ENCODE measurements at regions not wholly inside any gene's neighbourhood (a gene's known extent, or its start where the extent isn't known, plus 50 kb on each side); places are given as distances from the start of the nearest gene placed in this dataset.

DNA sequence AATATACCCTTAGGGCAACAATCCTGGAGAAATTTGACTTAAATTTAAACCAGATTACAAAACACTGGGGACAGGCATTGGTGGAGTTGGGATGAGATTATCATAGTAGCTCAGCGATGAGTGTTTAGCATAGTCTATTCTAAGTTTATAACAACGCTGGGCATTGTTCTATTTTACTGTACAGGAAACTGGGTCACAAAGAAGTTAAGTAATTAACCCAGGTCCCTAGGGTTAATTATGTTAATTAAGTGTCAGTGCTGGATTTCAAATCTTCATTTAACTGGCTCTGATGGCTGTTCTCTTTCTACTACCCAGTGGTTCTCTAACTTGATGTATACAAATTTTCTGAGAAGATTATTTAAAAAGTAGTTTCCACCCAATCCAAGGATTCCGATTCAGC is 388.9 kb downstream of the KCNRG start:
- Histone ChIP-seq H3K27me3 (no peaks in the 10 kb centered on the region), H3K4me3 (no peak overlapping the region), H3K36me3 (no peaks in the 10 kb centered on the region), H3K9me3 (no peaks in the 10 kb centered on the region), H3K4me1 (no peaks in the 10 kb centered on the region), H3K27ac (no peak overlapping the region)
- DNase-seq (no peak), ATAC-seq (no peak)
- WGBS (ENCODE audit: insufficient coverage, low coverage, low lambda C conversion rate, missing lambda C conversion rate): 91% methylated on average over 3 of the region's 3 CpGs
- TF ChIP-seq, protein P1, sequence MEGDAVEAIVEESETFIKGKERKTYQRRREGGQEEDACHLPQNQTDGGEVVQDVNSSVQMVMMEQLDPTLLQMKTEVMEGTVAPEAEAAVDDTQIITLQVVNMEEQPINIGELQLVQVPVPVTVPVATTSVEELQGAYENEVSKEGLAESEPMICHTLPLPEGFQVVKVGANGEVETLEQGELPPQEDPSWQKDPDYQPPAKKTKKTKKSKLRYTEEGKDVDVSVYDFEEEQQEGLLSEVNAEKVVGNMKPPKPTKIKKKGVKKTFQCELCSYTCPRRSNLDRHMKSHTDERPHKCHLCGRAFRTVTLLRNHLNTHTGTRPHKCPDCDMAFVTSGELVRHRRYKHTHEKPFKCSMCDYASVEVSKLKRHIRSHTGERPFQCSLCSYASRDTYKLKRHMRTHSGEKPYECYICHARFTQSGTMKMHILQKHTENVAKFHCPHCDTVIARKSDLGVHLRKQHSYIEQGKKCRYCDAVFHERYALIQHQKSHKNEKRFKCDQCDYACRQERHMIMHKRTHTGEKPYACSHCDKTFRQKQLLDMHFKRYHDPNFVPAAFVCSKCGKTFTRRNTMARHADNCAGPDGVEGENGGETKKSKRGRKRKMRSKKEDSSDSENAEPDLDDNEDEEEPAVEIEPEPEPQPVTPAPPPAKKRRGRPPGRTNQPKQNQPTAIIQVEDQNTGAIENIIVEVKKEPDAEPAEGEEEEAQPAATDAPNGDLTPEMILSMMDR (IDR thresholded peaks at IDR 0.05): no peak
- intact Hi-C loops (cut with DNase I): no loop called here

DNA sequence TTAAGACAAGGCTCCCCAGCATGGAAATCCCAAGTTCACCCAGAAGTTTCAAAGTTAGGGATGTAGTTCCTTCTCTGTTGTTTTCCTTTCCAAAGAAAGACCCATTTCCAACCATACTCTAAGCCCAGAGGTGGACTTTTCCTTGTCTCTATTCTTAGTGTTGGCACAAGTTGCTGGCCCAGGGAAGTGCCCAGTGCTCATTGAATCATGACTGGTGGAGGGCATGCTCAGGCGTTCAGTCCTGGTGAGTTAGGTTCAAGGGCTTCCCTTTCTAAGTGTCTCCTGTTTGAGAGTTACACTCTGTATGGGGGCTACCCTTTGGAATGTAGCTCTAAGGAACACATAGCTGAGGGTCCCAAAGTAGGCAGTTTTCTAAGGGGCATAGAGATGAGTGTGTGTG is 389.5 kb downstream of the KCNRG start:
- H3K27ac ChIP-seq: no peak overlapping the region
- DNase-seq: no peak
- 67% methylated on average over 1 of the region's 1 CpG for WGBS (ENCODE audit: insufficient coverage, low coverage, low lambda C conversion rate, missing lambda C conversion rate)
- H3K36me3 ChIP-seq: no peaks in the 10 kb centered on the region
- TF ChIP-seq, protein P1 (IDR thresholded peaks at IDR 0.05): no peak
- no peak for TF ChIP-seq POLR2A (IDR thresholded peaks at IDR 0.05)
- no peaks in the 10 kb centered on the region for H3K4me1 ChIP-seq
- H3K9me3 ChIP-seq: no peaks in the 10 kb centered on the region
- H3K4me3 ChIP-seq: no peak overlapping the region
- ATAC-seq: no peak
- no peaks in the 10 kb centered on the region for H3K27me3 ChIP-seq
- intact Hi-C loops (cut with DNase I): no loop called here

DNA sequence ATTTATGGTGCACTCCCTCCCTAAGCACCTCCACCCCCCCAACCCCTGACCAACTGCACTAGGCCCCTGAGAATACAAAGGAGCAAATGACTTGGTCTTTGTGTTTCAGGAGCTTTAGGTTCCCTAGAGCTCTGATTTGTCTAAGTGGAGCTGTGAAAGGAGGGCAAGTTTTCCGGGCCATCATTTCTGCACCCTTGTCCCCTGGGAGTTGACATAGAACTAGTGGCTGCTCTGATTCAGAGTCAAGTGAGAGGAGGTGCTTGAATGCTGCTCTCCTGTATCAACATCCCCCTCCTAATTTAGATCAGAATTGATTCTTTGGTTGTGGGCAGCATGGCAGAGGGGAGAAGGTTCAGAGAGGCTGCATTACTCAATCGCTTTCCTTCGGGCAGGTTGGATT is 391.6 kb downstream of the KCNRG start:
- intact Hi-C loops (cut with DNase I): no loop called here
- TF ChIP-seq, protein P1 (IDR thresholded peaks at IDR 0.05): no peak
- TF ChIP-seq POLR2A (IDR thresholded peaks at IDR 0.05): no peak
- 70% methylated on average over 3 of the region's 3 CpGs for WGBS (ENCODE audit: insufficient coverage, low coverage, low lambda C conversion rate, missing lambda C conversion rate)

DNA sequence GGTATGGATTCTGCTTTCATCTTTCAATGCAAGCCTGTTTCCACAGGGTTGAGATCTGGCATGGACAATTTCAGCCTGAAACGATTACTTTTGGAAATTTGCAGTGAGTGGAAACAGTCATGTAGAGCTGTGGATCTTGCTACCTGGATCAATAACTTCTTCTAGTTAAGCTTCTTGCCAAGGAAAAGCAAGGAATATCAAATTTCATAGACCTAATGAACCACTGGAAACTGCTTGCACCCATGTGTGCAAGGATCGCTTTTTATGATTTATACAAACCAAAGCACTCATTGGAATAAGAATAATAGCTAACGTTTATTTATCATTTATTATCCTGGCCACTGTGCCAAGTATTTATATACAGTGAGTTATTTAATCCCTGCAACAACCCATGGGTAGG is 392.8 kb downstream of the KCNRG start:
- no peak for TF ChIP-seq POLR2A (IDR thresholded peaks at IDR 0.05)
- TF ChIP-seq, protein P1 (IDR thresholded peaks at IDR 0.05): no peak
- no peak for DNase-seq
- intact Hi-C loops (cut with DNase I): no loop called here
- no peaks in the 10 kb centered on the region for H3K27me3 ChIP-seq
- no peaks in the 10 kb centered on the region for H3K36me3 ChIP-seq
- 70% methylated on average over 3 of the region's 3 CpGs for WGBS (ENCODE audit: insufficient coverage, low coverage, low lambda C conversion rate, missing lambda C conversion rate)
- H3K27ac ChIP-seq: no peak overlapping the region
- no peaks in the 10 kb centered on the region for H3K9me3 ChIP-seq
- no peak for ATAC-seq
- no peaks in the 10 kb centered on the region for H3K4me1 ChIP-seq
- H3K4me3 ChIP-seq: no peak overlapping the region

More for the DNA sequence above, 391.6 kb downstream of the KCNRG start:
- Histone ChIP-seq H3K36me3 (no peaks in the 10 kb centered on the region), H3K4me3 (no peak overlapping the region), H3K27ac (no peak overlapping the region), H3K27me3 (no peaks in the 10 kb centered on the region), H3K9me3 (no peaks in the 10 kb centered on the region), H3K4me1 (no peaks in the 10 kb centered on the region)
- DNase-seq (no peak), ATAC-seq (no peak)

DNA sequence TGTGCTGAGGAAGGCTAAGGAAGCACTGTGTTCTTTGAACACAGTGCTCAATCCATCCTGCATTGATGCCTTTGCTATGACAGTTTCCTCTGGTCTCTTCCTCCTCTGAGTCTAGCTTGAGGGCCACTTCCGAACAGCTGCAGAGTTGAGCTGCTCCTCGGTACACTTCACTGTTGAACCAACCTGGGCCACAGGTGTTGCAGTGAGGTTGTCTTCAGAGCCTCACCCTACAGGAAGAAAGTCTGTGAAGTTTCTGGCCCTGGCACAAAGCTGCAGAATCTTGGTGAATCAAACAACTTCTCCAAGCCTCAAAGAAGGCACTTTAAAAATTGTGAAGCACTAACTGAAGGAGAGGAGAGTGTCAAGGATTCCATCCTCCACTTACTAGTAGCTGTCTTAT is 394.0 kb downstream of the KCNRG start:
- H3K4me3 ChIP-seq: no peak overlapping the region
- intact Hi-C loops (cut with DNase I): no loop called here
- H3K27ac ChIP-seq: no peak overlapping the region
- no peaks in the 10 kb centered on the region for H3K36me3 ChIP-seq
- DNase-seq (no peak), ATAC-seq (no peak)
- no peaks in the 10 kb centered on the region for H3K4me1 ChIP-seq
- no peaks in the 10 kb centered on the region for H3K27me3 ChIP-seq
- no peaks in the 10 kb centered on the region for H3K9me3 ChIP-seq
- 79% methylated on average over 2 of the region's 2 CpGs for WGBS (ENCODE audit: insufficient coverage, low coverage, low lambda C conversion rate, missing lambda C conversion rate)
- no peak for TF ChIP-seq POLR2A (IDR thresholded peaks at IDR 0.05)
- TF ChIP-seq, protein P1 (IDR thresholded peaks at IDR 0.05): no peak
